Lower leg skin (tissue), 3 donors: ENCODE measurements at regions not wholly inside any gene's neighbourhood (a gene's known extent, or its start where the extent isn't known, plus 50 kb on each side); places are given as distances from the start of the nearest gene placed in this dataset.
"Not testable (repeated sequence)": the region's sequence is repeated elsewhere in the genome, so short reads cannot be mapped to it uniquely, and the experiment has no call there.

Source experiments
- CTCF ChIP-seq, 3 donors: fragments of 450-650 bp; IDR thresholded peaks; one replicate each; pipeline ENCODE4 v1.5.1; 2016; ENCODE audit warnings: antibody characterized with exemption in 3 of 3, mild to moderate bottlenecking in 3 of 3, moderate library complexity in 2 of 3
- POLR2A ChIP-seq, 2 donors: fragments of 450-650 bp; IDR thresholded peaks; one replicate each; pipeline ENCODE4 v1.6.1; 2016 to 2017; ENCODE audit warnings: antibody characterized with exemption in 2 of 2, mild to moderate bottlenecking in 1 of 2, moderate library complexity in 1 of 2

GRCh38 chr4:4037399-4038138 is 189.2 kb downstream of the OTOP1 start:
- not testable (repeated sequence) for TF ChIP-seq CTCF, POLR2A (IDR thresholded peaks at IDR 0.05)
